ENCODE measurements at regions not wholly inside any gene's neighbourhood (a gene's known extent, or its start where the extent isn't known, plus 50 kb on each side); places are given as distances from the start of the nearest gene placed in this dataset.

DNA sequence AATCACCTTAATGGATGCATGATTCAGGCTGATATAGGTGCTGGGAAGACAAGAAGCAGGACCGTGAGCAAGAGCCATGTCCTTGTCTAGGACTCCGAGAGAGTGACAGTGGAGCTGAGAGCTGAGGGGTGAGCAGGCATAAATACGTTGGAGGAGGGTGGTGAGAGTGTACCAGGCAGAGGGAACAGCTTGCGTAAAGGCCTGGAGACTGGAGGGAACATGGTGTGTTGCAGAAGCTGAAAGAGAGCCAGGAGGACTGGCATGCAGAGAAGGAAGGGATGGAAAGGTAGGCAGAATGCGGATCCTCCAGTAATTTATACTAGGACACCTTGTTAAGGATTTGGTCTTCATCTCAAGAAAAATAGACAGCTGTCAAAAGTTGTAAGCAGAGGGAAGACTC is 653.2 kb downstream of the HS3ST4 start:
- TF ChIP-seq, protein P1, sequence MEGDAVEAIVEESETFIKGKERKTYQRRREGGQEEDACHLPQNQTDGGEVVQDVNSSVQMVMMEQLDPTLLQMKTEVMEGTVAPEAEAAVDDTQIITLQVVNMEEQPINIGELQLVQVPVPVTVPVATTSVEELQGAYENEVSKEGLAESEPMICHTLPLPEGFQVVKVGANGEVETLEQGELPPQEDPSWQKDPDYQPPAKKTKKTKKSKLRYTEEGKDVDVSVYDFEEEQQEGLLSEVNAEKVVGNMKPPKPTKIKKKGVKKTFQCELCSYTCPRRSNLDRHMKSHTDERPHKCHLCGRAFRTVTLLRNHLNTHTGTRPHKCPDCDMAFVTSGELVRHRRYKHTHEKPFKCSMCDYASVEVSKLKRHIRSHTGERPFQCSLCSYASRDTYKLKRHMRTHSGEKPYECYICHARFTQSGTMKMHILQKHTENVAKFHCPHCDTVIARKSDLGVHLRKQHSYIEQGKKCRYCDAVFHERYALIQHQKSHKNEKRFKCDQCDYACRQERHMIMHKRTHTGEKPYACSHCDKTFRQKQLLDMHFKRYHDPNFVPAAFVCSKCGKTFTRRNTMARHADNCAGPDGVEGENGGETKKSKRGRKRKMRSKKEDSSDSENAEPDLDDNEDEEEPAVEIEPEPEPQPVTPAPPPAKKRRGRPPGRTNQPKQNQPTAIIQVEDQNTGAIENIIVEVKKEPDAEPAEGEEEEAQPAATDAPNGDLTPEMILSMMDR (IDR thresholded peaks at IDR 0.05) = no peak
- no peak for TF ChIP-seq EP300 (IDR thresholded peaks at IDR 0.05)
- TF ChIP-seq POLR2A (IDR thresholded peaks at IDR 0.05) = no peak
- TF ChIP-seq POLR2AphosphoS5 (IDR thresholded peaks at IDR 0.05) = no peak

Data from upper lobe of left lung (tissue), 4 donors.